ENCODE measurements at regions not wholly inside any gene's neighbourhood (a gene's known extent, or its start where the extent isn't known, plus 50 kb on each side); places are given as distances from the start of the nearest gene placed in this dataset.
A peak's percentile ranks its signal among the peaks of the same experiment; 100 is the strongest.

DNA sequence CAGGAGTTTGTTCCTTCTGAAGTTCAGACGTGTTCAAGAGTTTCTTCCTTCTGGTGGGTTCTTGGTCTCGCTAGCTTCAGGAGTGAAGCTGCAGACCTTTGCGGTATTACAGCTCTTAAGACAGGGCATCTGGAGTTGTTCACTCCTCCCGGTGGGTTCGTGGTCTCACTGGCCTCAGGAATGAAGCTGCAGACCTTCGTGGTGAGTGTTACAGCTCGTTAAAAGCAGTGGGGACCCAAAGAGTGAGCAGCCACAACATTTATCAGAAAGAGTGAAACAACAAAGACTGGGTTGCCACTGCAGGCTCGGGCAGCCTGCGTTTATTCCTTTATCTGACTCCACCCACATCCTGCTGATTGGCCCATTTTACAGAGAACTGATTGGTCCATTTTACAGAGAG is 373.1 kb downstream of the ETS1 start:
- DNase-seq, result no peak

DNA sequence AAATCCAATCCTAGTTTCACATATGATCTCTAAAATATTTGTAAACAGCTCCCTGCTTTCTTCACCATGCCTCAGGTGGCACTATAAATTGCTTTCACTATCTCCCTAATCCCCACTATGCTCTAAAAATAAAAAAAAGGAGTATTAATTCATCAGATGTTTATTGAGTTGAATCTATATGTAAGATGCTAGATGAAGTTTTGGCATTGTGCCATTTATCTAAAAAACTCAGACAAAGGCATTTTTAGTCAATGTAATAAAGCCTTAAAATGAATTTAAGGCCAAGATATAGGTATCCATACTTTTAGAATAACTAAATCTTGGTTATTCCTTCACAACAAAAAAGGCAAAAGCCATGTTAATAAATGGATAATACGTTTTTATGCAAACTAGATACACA is 373.9 kb downstream of the ETS1 start:
- no peak for DNase-seq

GRCh38 chr11:128212324-128212723 is 375.0 kb downstream of the ETS1 start:
- no peak for DNase-seq

DNA sequence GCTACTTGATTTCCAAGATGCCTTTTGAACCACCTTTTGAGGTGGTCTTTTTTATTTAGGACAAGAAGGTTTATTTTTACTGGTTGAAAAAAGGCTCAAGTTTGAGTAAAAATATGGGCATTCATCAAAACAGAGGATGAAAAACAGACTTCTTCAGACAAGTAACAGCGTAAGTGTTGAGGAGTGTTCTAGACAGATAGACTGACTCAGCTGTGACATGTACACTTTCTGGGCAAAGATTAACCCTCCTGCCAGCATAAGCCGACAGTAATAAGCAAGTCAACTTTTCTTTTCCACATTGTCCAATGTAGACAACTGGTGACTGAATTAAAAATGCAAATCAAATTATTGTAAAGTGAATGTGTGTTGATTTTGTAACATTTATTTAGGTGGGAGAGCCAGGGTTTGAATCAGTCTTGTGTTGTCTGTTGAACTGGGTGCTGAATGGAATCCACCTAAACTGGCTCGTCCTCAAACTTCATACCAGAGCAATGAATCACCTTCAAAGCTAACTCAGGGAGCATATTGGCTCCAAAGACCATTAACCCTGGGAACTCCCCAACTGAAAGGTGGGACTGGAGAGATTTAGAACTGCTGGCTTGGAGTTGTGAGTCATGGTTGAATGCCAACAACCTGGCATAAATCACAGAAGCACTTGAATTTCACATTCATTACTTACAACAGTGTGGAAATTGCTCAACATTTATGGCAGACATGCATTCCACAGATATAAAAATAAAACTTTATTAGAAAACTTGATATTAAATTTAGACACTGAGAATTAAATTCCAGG is 377.0 kb downstream of the ETS1 start:
- no peak for DNase-seq

DNA sequence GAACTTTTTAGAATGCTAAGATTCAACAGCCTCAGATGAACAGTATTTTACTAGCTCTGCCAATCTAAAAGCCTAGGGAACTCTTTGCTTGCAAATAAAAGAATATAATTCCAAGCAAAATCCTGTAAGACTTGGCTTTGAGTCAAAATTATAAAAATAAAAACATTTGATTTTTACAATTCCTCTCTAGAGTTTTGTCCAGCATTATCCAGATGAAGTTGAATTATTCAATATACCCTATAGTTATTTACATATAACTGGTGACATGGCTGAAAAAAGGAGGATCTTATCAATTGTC is 378.3 kb downstream of the ETS1 start:
- no peak for DNase-seq

DNA sequence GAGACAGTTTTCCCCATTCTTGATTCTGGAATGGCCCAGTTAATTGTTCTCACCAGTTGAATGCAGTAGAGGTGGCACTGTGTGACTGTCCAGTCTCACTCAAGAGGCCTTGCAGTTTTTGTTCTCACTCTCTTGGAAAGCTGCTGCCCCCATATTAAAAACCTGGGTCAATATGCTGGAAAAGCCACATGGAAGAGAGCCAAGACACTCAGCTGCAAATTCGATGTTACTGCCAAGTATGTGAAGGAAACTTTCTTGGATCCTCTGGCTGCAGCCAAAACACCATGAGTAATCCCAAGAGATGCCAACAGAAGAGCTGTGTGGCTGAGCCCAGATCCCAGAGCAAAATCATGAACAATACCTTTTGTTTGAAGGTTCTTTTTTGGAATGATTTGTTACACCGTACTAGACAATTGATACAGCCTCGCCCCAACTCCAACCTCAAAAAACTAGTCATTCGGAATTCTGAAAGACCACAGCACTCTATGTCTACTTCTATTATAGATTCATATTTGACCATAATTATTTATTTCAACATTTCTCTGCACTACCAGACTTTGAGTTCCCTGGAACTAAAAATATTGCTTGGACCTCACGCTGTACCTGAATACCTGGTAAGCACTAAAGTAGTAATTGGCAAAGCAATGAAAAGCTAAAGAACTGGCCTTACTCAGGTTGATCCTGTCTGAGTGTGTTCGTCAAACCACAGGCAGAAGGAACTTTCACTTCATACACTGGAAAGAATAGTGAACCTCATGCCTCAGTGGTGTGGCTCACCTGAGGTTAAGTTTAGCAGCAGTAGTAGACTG is 378.8 kb downstream of the ETS1 start:
- DNase-seq, result no peak

DNA sequence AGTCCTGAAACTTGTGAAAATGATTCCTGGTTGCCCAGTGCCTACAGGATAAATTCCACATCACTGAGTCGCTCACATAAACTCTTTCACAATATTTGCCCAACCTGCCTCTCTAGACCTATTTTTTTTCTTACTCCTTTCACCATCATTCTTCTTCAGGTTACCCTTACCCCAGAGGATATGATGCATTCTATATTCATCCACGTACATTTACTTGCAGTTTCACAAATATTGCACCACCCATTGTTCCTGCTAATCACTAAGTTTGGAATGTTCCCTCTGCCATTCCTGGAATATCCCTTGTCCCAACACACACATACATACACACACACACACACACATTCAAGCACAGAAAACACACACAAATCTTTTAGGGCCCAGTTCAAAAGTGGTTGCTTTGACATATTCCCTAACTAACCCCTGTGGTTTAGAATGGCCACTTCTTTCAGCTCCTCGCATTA is 379.5 kb downstream of the ETS1 start:
- DNase-seq, result no peak

DNA sequence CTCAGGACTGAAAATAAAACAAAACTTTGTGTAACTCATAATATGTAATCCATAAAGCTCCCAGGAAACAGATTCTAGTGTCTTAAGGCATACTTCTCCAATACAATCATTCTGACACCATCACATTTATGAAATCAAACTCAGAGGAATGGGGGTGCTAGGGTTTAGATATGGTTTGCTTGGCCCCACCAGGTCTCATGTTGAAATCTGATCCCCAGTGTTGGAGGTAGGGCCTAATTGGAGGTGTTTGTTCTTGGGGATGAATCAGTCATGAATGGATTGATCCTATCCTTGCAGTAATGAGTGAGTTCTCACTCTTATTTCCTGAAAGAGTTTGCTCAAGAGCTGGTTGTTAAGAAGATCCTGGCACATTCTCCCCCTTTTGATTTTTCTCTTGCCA is 380.9 kb downstream of the ETS1 start:
- DNase-seq, result no peak

DNA sequence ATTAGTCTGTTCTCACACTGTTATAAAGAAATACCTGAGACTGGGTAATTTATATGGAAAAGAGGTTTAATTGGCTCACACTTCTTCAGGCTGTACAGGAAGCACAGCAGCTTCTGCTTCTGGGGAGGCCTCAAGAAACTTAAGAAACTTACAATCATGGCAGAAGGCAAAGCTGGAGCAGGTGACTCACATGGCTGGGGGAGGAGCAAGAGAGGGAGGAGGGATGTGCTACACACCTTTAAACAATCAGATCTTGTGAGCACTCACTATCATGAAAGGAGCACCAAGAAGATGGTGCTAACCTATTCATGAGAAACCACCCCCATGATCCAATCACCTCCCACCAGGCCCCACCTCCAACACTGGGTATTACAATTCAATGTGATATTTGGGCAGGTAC is 381.6 kb downstream of the ETS1 start:
- DNase-seq, result no peak

DNA sequence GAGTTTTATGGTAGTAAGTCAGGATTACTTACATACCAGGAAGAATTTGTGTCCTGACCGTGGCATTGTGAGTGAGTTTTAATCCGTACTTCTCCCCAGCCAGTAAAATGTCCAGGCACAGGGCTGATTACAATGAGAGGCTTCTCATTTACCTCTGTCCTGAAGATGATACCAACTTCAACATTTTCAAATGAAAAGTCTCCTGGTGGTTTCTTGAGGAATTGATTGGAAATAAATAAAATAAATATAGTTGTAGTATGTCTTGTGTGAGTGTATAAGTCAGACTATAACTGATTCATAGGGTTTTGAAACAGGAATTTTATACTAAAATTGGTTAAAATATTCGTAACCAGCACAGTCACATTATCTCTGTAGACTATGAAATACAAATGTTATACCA is 382.5 kb downstream of the ETS1 start:
- no peak for DNase-seq

DNA sequence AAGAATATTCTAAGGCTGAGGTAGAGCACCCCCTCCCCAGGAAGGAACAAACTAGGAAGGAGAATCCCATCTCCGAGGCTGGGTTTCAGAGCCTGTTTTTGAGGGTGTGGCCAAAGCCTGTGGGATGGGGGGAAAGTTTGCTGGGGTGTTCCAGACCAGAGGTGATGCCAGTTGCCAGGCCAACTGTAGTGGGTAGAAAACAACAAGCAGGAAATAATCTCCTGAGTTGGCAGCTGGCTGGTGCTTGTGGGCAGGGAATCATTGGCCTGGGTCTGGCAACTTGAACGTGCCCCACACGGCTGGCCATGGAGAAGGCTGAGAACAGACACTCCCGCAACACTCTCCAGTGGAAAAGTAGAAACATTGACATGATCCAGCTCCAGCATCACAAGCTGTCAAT is 385.6 kb downstream of the ETS1 start:
- no peak for DNase-seq

DNA sequence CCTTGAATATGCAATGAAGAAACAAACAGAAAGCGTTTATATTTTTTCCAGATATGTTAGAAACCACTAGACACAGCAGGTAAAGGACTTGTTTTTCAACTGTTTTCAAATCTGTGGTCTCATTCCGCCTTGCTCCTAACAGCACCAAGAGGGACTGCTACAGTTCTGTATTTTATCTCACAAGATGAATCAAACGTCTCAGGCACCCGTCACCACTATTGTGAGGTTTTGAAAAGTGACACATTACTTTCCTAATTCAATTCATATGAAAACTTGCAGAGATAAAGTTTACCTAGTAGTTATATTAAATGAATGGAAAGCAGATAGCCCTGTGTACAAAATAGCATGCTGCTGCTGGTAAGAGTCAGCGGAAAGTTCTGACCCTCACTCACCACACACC is 386.3 kb downstream of the ETS1 start:
- DNase-seq, result no peak

DNA sequence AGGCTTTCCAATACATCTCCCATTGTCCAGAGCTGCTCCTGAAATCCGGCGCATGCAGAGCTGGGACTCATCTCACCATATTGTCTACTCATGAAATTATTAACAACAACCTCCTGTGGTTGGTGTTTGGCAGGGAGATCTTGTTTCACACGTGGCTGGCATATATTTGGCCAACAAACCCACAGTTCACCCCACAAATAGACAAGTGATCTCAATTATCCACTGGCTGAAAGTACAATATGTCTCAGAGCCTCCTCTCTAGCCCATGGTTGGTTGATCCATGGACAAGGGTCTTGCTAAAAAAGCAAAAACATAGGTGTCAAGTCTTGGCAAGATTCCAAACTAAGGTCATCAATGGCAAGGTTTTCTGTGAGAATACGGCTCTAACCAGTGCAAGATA is 386.9 kb downstream of the ETS1 start:
- DNase-seq, result no peak

DNA sequence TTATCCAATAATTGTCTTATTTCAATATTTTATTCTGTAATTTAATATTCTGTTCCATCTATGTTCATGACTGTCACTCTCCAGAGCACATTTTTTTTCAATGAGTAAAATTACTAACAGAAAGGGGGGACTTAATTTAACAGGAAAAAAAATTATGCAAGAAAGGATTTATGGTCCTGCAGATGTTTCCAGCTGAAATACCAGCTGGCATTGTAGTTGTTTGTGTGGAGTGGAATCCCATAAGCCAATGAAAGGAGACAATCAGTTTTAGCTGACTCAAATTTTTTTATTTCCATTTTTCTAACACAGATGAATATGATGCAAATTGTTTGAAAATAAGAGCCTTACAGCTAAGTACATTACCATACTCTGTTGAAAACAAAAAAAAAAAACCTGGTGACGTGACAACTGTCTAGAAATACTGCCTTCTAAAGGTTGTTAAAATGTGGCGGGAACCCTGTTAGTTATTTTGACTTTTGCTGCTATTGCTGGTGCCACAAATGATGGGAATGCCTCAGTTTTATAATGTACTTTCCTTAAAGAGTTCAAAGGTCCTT is 389.1 kb downstream of the ETS1 start:
- no peak for DNase-seq

GRCh38 chr11:128196235-128196634 is 391.1 kb downstream of the ETS1 start:
- no peak for DNase-seq

- DNase-seq, result no peak
Measured at GRCh38 chr11:128195756-128196155, 391.6 kb downstream of the ETS1 start.

DNA sequence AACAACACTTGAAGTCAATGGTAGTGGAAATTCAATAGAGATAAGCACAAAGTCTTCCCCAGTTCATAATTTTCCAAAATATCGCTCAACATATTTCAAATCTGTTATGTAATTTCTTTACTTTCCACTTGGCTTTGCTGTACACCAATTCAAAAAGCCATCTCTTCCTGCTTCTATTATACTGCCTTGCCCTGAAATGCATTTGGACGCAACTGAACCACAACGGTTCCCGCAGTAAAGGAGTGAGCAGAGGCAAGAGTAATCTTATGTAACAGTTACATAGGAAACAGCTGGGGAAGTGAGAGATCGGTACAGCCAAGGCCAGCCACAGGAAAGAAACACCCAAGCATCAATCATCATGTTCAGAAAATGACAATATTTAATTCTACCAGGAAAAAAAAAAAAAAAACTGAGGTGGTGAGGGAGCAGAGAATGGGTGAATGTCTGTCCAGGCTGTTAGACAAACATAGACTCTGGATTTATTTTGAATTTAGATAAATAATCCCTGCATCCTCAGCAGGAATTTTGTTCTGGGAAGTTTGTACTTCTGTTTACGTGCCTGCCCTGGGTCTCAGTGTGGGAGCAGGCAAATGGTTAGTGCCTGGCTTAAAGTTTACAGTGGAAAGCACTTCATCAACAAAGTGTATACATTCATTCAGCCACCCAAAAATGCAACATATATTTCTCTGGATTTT is 392.2 kb downstream of the ETS1 start:
- DNase-seq, result peak; percentile 34

DNA sequence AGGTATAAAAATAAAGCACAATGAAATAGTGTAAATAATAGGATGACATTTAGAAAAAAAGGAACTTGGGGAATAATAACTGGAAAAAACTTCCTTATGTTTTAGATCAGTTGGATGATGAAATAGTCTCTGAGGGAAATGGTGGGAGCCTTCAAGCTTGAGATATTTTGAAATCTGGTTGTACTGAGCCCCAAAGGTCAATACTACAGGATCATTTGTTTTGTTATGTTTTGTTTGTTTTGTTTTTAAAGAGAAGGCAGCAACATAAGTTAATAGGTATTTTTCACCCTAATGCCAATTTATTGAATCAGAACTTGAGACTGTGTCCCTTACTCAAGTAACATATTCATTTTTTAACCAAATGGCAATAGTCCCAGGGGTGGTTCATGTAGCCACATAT is 393.1 kb downstream of the ETS1 start:
- no peak for DNase-seq

DNA sequence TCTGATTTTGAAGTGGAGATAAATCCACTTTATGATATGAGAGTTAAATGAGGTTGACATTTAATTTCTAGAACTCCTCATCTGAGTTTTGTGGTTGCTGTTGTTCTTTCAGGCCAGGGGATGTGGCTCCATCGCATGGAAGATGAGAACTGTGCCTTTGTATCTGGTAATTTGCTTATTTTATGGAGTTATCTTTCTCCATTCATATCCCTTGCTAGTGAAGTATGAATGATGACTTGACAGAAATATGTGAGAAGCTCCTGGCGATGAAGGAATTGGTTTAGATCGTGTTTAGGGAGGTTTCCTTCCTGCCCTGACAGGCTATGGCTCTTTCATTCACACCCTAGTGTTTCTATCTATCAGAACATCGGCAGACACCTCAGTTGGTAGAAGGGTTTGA is 393.7 kb downstream of the ETS1 start:
- DNase-seq, result no peak

GRCh38 chr11:128190312-128190711 is 397.0 kb downstream of the ETS1 start:
- no peak for DNase-seq

- DNase-seq, result no peak
Measured at GRCh38 chr11:128189823-128190222, 397.5 kb downstream of the ETS1 start.

- DNase-seq, result no peak
Measured at GRCh38 chr11:128188346-128189004, 398.9 kb downstream of the ETS1 start.

DNA sequence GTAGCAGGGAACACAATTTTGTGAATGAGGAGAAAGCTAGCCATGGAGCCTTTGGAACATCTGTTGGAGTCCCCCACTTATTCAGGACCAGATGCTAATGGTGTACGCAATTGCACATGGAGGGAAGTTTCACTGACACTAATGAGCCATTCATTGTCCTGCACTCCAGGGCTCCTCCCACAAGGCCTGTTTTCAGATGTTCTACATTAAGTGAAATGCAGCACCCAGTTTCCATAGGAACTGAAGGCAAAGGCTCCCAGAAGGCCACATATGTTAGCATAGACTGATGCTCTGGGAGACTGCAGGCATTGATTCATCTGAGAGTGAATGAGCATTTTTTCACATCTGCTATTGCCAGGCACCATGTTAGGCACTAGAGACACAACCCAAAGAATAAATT is 399.5 kb downstream of the ETS1 start:
- no peak for DNase-seq
